Bronchial epithelial cell (primary cell): ENCODE measurements at regions not wholly inside any gene's neighbourhood (a gene's known extent, or its start where the extent isn't known, plus 50 kb on each side); places are given as distances from the start of the nearest gene placed in this dataset.

Experiments used
- DNase-seq: peaks from one replicate; pipeline ENCODE4 v3.0.0-alpha.2; 2010; ENCODE audit warnings: low read depth
- FAIRE-seq: peaks from 2 replicates; lab custom pipeline; 2011; peaks lifted over from hg19 to GRCh38; lab: Jason Lieb, UNC
- H3K27me3 ChIP-seq: 2 replicates; pipeline ENCODE4 v1.5.1; 2011; ENCODE audit warnings: low read length; ENCODE audit not compliant: control insufficient read depth, insufficient read depth
- H3K36me3 ChIP-seq: 2 replicates; pipeline ENCODE4 v1.5.1; 2011; ENCODE audit warnings: low read length; ENCODE audit not compliant: control insufficient read depth, insufficient read depth
- H3K4me3 ChIP-seq: 2 replicates; pipeline ENCODE4 v1.5.1; 2011; ENCODE audit warnings: mild to moderate bottlenecking, low read depth, low read length, control low read depth
- CTCF ChIP-seq: IDR thresholded peaks from 2 replicates; pipeline ENCODE4 v1.5.1; 2011; ENCODE audit warnings: mild to moderate bottlenecking, moderate library complexity, low read length, control low read depth, inconsistent platforms; ENCODE audit not compliant: insufficient read depth, severe bottlenecking

- no peak for FAIRE-seq
- Histone ChIP-seq H3K4me3 (no peak overlapping the region), H3K27me3 (peaks cover 4% of the 10 kb centered on the region), H3K36me3 (no peaks in the 10 kb centered on the region)
- DNase-seq: no peak
- TF ChIP-seq CTCF: no peak
These were observed 66.6 kb upstream of the TLE3 start for GRCh38 chr15:70164156-70164900.

GRCh38 chr15:70160803-70161565 lies 63.3 kb upstream of the TLE3 start:
- FAIRE-seq: peak; percentile 32
- DNase-seq: no peak
- TF ChIP-seq CTCF: no peak
- Histone ChIP-seq H3K27me3 (peaks cover 18% of the 10 kb centered on the region), H3K36me3 (no peaks in the 10 kb centered on the region), H3K4me3 (no peak overlapping the region)

- peak; percentile 23 for FAIRE-seq
- no peaks in the 10 kb centered on the region for H3K36me3 ChIP-seq
- TF ChIP-seq CTCF: no peak
- H3K4me3 ChIP-seq: no peak overlapping the region
- peak; percentile 50 for DNase-seq
- peaks cover 17% of the 10 kb centered on the region for H3K27me3 ChIP-seq
These were observed 62.5 kb upstream of the TLE3 start for GRCh38 chr15:70160267-70160666.

- no peak for FAIRE-seq
- peaks cover 19% of the 10 kb centered on the region for H3K27me3 ChIP-seq
- H3K4me3 ChIP-seq: no peak overlapping the region
- no peak for DNase-seq
- H3K36me3 ChIP-seq: no peaks in the 10 kb centered on the region
- no peak for TF ChIP-seq CTCF
These were observed 61.9 kb upstream of the TLE3 start for GRCh38 chr15:70159713-70160009.

- Histone ChIP-seq H3K4me3 (no peak overlapping the region), H3K27me3 (peaks cover 19% of the 10 kb centered on the region), H3K36me3 (no peaks in the 10 kb centered on the region)
- FAIRE-seq (no peak), DNase-seq (no peak)
- no peak for TF ChIP-seq CTCF
These were observed 61.4 kb upstream of the TLE3 start for GRCh38 chr15:70159001-70159712.
